Tibial nerve (tissue), 4 donors: ENCODE measurements at regions not wholly inside any gene's neighbourhood (a gene's known extent, or its start where the extent isn't known, plus 50 kb on each side); places are given as distances from the start of the nearest gene placed in this dataset.

Source experiments
- CTCF ChIP-seq, 5 experiments: fragments of 200-600 bp in 3 of 5; fragments of 450-650 bp in 2 of 5; sonication (generic) in 3 of 5; IDR thresholded peaks; one replicate each; pipeline ENCODE4 v1.5.1; 2016 to 2019; ENCODE audit warnings: antibody characterized with exemption in 5 of 5, mild to moderate bottlenecking in 3 of 5, moderate library complexity in 2 of 5
- EP300 ChIP-seq, 2 donors: sonication (generic); formaldehyde crosslinking; IDR thresholded peaks; one replicate each; pipeline ENCODE4 v1.6.1; 2017; ENCODE audit warnings: antibody characterized with exemption in 2 of 2, mild to moderate bottlenecking in 1 of 2
- POLR2A ChIP-seq, 2 donors: fragments of 450-650 bp; IDR thresholded peaks; one replicate each; pipeline ENCODE4 v1.6.1; 2017; ENCODE audit warnings: antibody characterized with exemption in 2 of 2, mild to moderate bottlenecking in 2 of 2, moderate library complexity in 2 of 2

- TF ChIP-seq POLR2A (IDR thresholded peaks at IDR 0.05) (no peak), CTCF (IDR thresholded peaks at IDR 0.05) (no peak), EP300 (IDR thresholded peaks at IDR 0.05) (no peak)
Measured at GRCh38 chr12:54736549-54736948, 88.4 kb upstream of the DCD start.
